Fibroblast of lung (primary cell): ENCODE measurements at regions not wholly inside any gene's neighbourhood (a gene's known extent, or its start where the extent isn't known, plus 50 kb on each side); places are given as distances from the start of the nearest gene placed in this dataset.

Experiments
- EZH2 ChIP-seq: IDR thresholded peaks from 2 replicates; pipeline ENCODE4 v1.5.1; 2012; ENCODE audit warnings: low read length, control low read depth, mild to moderate bottlenecking; ENCODE audit errors: missing control alignments
- TF ChIP-seq, protein P1 (sequence below), 2 donors: IDR thresholded peaks in 1 of 2; conservative IDR thresholded peaks in 1 of 2; 1 replicate in 1 of 2; 2 replicates in 1 of 2; pipeline ENCODE4 v1.5.1; 2011 to 2012; ENCODE audit warnings: low read length in 2 of 2, control low read depth in 1 of 2, inconsistent platforms in 1 of 2, low read depth in 1 of 2, mild to moderate bottlenecking in 1 of 2

DNA sequence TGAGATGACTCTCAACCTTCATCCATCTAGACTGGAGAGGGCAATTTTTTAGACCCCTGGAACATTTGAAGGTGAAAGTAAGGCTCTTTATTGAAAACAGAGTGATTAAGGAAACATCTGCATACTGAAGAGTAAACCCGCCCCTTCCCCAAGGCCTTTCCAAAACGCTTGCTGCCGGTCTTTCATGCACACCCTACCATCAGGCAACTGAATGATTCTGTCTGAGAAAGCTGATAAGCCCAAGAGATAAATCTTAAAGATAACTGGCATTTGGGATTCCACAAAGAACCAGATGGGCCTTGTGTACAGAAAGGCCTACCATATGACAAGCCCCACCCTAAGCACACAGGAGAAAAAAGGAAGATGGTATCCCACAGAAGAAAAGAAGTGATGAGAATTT is 54.4 kb upstream of the PIK3R1 start:
- TF ChIP-seq, protein P1, sequence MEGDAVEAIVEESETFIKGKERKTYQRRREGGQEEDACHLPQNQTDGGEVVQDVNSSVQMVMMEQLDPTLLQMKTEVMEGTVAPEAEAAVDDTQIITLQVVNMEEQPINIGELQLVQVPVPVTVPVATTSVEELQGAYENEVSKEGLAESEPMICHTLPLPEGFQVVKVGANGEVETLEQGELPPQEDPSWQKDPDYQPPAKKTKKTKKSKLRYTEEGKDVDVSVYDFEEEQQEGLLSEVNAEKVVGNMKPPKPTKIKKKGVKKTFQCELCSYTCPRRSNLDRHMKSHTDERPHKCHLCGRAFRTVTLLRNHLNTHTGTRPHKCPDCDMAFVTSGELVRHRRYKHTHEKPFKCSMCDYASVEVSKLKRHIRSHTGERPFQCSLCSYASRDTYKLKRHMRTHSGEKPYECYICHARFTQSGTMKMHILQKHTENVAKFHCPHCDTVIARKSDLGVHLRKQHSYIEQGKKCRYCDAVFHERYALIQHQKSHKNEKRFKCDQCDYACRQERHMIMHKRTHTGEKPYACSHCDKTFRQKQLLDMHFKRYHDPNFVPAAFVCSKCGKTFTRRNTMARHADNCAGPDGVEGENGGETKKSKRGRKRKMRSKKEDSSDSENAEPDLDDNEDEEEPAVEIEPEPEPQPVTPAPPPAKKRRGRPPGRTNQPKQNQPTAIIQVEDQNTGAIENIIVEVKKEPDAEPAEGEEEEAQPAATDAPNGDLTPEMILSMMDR (conservative IDR thresholded peaks at IDR 0.05 in 1 of 2, IDR thresholded peaks at IDR 0.05 in 1 of 2; ENCODE audit: low read depth in 1 of 2, low read length in 2 of 2): no peak
- no peak for TF ChIP-seq EZH2
